ENCODE measurements at regions not wholly inside any gene's neighbourhood (a gene's known extent, or its start where the extent isn't known, plus 50 kb on each side); places are given as distances from the start of the nearest gene placed in this dataset.

DNA sequence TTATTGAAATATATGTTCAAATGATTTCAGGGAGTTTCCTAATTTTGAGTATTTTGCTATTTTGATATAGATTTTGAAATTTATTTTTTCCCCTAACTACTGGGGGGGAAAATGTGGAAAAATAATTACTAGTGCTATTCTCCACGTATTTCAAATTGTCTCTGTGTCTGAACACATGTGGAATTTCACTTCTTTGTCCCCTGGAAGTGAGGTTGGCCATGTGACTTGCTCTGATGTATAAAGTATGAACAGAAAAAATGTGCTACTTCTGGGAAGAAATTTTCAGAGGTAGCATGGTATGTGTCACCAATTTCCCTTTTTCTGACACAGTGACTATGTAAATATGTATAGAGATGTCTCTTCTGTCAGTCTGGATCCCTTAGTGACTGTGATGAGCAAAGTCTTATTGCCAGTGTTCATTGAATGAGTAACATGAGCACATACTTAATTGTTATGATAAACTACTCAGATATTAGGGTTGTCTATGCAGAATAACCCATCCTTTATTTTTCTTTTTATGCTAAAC is 215.4 kb upstream of the CCN2 start:
- TF ChIP-seq, protein P1, sequence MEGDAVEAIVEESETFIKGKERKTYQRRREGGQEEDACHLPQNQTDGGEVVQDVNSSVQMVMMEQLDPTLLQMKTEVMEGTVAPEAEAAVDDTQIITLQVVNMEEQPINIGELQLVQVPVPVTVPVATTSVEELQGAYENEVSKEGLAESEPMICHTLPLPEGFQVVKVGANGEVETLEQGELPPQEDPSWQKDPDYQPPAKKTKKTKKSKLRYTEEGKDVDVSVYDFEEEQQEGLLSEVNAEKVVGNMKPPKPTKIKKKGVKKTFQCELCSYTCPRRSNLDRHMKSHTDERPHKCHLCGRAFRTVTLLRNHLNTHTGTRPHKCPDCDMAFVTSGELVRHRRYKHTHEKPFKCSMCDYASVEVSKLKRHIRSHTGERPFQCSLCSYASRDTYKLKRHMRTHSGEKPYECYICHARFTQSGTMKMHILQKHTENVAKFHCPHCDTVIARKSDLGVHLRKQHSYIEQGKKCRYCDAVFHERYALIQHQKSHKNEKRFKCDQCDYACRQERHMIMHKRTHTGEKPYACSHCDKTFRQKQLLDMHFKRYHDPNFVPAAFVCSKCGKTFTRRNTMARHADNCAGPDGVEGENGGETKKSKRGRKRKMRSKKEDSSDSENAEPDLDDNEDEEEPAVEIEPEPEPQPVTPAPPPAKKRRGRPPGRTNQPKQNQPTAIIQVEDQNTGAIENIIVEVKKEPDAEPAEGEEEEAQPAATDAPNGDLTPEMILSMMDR (IDR thresholded peaks at IDR 0.05; ENCODE audit: control extremely low read depth in 1 of 3, insufficient read depth in 1 of 3, low read depth in 1 of 3, low read length in 3 of 3): no peak
- TF ChIP-seq JUN (IDR thresholded peaks at IDR 0.05; ENCODE audit: low read depth, low read length): no peak
- no peak for TF ChIP-seq YY1 (IDR thresholded peaks at IDR 0.05; ENCODE audit: low read depth, low read length)
- no peak for TF ChIP-seq HDAC2 (IDR thresholded peaks at IDR 0.05; ENCODE audit: borderline replicate concordance in 1 of 2, low read depth in 2 of 2, low read length in 2 of 2)
- no peak for TF ChIP-seq EP300 (IDR thresholded peaks at IDR 0.05; ENCODE audit: borderline replicate concordance in 1 of 2, low read depth in 2 of 2, low read length in 2 of 2)
- no peak for TF ChIP-seq TAF1 (IDR thresholded peaks at IDR 0.05; ENCODE audit: low read depth, low read length)
- TF ChIP-seq SIRT6 (IDR thresholded peaks at IDR 0.05; ENCODE audit: low read length): no peak
- TF ChIP-seq, protein P2, sequence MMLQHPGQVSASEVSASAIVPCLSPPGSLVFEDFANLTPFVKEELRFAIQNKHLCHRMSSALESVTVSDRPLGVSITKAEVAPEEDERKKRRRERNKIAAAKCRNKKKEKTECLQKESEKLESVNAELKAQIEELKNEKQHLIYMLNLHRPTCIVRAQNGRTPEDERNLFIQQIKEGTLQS (IDR thresholded peaks at IDR 0.05; ENCODE audit: insufficient read depth, low read depth, low read length): no peak
- no peak for TF ChIP-seq POLR2AphosphoS5 (IDR thresholded peaks at IDR 0.05; ENCODE audit: low read depth, low read length)
- TF ChIP-seq SP1 (IDR thresholded peaks at IDR 0.05; ENCODE audit: low read depth, low read length): no peak
- no peak for TF ChIP-seq CEBPB (IDR thresholded peaks at IDR 0.05; ENCODE audit: low read depth, low read length)
- TF ChIP-seq POLR2A (IDR thresholded peaks at IDR 0.05; ENCODE audit: control extremely low read depth in 1 of 2, low read depth in 2 of 2, low read length in 2 of 2): no peak
- TF ChIP-seq, protein P3, sequence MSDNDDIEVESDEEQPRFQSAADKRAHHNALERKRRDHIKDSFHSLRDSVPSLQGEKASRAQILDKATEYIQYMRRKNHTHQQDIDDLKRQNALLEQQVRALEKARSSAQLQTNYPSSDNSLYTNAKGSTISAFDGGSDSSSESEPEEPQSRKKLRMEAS (IDR thresholded peaks at IDR 0.05): no peak
- TF ChIP-seq SP2 (IDR thresholded peaks at IDR 0.05; ENCODE audit: low read length): no peak

Measured in H1 (cell line).